GM12892 (cell line): ENCODE measurements at regions not wholly inside any gene's neighbourhood (a gene's known extent, or its start where the extent isn't known, plus 50 kb on each side); places are given as distances from the start of the nearest gene placed in this dataset.

ENCODE experiments used
- DNase-seq: peaks from one replicate; pipeline ENCODE4 v3.0.0; 2011; ENCODE audit not compliant: insufficient read length
- FAIRE-seq: peaks from 2 replicates; lab custom pipeline; 2011; peaks lifted over from hg19 to GRCh38; lab: Jason Lieb, UNC
- POLR2A ChIP-seq: IDR thresholded peaks from 2 replicates; pipeline ENCODE4 v1.6.1; 2011; ENCODE audit warnings: low read depth, low read length, control low read depth
- POLR2AphosphoS5 ChIP-seq: IDR thresholded peaks from 2 replicates; pipeline ENCODE4 v1.6.1; 2011; ENCODE audit warnings: low read depth, low read length, control low read depth
- TAF1 ChIP-seq: IDR thresholded peaks from 2 replicates; pipeline ENCODE4 v1.6.1; 2011; ENCODE audit warnings: low read depth, mild to moderate bottlenecking, control low read depth, low read length, borderline replicate concordance

DNA sequence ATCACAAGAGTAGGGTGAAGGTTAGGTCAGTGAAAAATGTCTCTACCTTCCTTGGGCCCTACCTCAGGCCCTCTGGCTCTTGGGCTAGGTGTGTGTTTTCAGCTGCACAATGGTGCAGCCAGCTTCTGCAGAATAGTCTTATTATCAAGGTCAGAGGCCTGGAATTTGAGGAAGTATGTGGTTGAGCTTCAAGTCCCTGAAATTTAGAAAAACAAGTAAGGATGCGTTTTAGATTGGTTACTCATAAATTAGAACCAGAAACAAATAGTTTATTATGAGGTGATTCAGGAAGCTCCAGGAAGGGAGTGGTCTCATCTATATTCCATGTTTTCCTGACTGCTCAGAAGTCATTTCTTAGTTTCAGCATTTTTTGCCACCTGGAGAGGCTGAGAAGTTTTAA lies 204.2 kb upstream of the CELF4 start:
- FAIRE-seq (no peak), DNase-seq (no peak)
- TF ChIP-seq POLR2AphosphoS5 (no peak), POLR2A (no peak), TAF1 (no peak)

- no peak for TF ChIP-seq POLR2AphosphoS5
- TF ChIP-seq TAF1 = no peak
- TF ChIP-seq POLR2A = no peak
- DNase-seq = no peak
- no peak for FAIRE-seq
These were observed 199.1 kb upstream of the CELF4 start for GRCh38 chr18:37764541-37765288.

GRCh38 chr18:37762076-37762621 lies 196.6 kb upstream of the CELF4 start:
- no peak for TF ChIP-seq POLR2AphosphoS5
- TF ChIP-seq POLR2A = no peak
- TF ChIP-seq TAF1 = no peak
- FAIRE-seq (no peak), DNase-seq (no peak)

GRCh38 chr18:37754141-37754540 lies 188.5 kb upstream of the CELF4 start:
- DNase-seq (no peak), FAIRE-seq (no peak)
- TF ChIP-seq POLR2AphosphoS5 (no peak), TAF1 (no peak), POLR2A (no peak)

DNA sequence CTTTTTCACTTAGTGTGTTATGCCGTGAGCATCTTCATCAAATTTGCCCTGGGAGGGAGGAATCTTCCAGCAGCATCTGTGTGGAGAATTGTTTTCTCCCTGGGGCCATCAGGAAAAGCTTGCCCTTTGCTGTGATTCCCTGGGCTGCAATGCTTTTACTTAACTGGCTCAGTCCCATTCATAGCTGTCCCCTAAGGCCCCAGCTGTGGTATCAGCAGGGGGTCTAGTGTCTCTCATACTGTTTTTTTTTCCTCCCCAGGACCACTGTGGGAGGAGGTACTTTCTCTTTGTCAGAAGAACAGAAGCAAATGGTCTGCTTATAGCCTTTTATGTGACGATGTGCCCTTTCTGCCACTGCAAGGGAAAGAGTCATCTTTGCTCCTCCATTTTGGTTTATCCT lies 176.8 kb upstream of the CELF4 start:
- no peak for FAIRE-seq
- TF ChIP-seq POLR2A (no peak), TAF1 (no peak), POLR2AphosphoS5 (no peak)
- DNase-seq = no peak

- DNase-seq = no peak
- TF ChIP-seq POLR2AphosphoS5 (no peak), POLR2A (no peak), TAF1 (no peak)
- FAIRE-seq = peak; percentile 58
These were observed 175.5 kb upstream of the CELF4 start for GRCh38 chr18:37741032-37741623.

- FAIRE-seq (no peak), DNase-seq (no peak)
- TF ChIP-seq POLR2A (no peak), POLR2AphosphoS5 (no peak), TAF1 (no peak)
These were observed 168.8 kb upstream of the CELF4 start for GRCh38 chr18:37734406-37734805.

GRCh38 chr18:37729716-37730115 lies 164.1 kb upstream of the CELF4 start:
- no peak for DNase-seq
- no peak for FAIRE-seq
- no peak for TF ChIP-seq POLR2A

DNA sequence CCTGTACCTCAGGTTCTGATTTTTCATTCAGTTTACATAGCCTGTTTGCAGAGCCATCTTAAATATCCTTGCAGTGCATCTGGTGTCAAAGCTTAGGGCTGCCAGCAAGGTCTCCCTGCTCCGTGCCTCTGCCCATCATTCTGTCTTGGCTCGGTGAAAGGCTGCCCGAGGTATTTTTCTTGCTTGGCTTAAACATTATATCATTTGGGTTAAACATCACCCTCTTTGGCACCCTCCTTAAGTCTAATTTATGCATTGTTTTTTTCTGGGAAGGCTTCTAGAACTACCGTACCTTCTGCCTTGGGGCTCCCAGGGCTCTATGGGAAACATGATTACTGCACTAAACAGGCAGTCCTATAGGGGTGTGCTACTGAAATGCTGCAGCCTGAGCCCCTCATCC lies 158.6 kb upstream of the CELF4 start:
- no peak for FAIRE-seq
- TF ChIP-seq POLR2AphosphoS5 (no peak), TAF1 (no peak), POLR2A (no peak)
- no peak for DNase-seq

- no peak for TF ChIP-seq TAF1
- DNase-seq = no peak
- FAIRE-seq = no peak
These were observed 156.2 kb upstream of the CELF4 start for GRCh38 chr18:37721544-37722522.

DNA sequence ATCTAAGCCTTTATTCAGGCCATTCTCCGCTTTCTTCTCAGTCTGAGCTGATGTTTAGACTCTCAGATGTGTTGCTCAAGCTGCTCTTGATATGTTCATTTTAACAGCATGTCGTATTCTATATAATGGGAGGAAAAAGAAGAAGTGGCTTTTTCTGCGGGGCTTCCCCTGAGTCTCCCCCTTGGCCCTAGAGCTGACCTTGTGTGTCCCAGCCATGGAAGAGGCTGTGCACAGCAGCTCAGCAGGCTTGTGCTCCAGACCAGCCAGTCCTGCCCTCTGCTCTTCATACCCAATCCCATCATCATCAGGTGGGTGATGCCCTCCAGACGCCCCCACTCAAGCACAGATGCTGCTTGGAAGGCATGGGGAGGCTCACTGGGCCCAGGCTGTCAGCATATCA lies 155.1 kb upstream of the CELF4 start:
- TF ChIP-seq POLR2A = no peak
- no peak for TF ChIP-seq POLR2AphosphoS5
- no peak for TF ChIP-seq TAF1
- no peak for DNase-seq
- no peak for FAIRE-seq
